Ishikawa (cell line): ENCODE measurements at regions not wholly inside any gene's neighbourhood (a gene's known extent, or its start where the extent isn't known, plus 50 kb on each side); places are given as distances from the start of the nearest gene placed in this dataset.

ENCODE experiments used
- CREB1 ChIP-seq: IDR thresholded peaks from 2 replicates; pipeline ENCODE4 v1.6.1; 2012; ENCODE audit warnings: low read depth
- EP300 ChIP-seq: IDR thresholded peaks from 2 replicates; pipeline ENCODE4 v1.6.1; 2012; ENCODE audit warnings: borderline replicate concordance
- TAF1 ChIP-seq: IDR thresholded peaks from 2 replicates; pipeline ENCODE4 v1.6.1; 2012; ENCODE audit warnings: low read depth, mild to moderate bottlenecking
- TCF12 ChIP-seq: IDR thresholded peaks from 2 replicates; pipeline ENCODE4 v1.6.1; 2012; ENCODE audit warnings: low read depth
- USF1 ChIP-seq: IDR thresholded peaks from 2 replicates; pipeline ENCODE4 v1.6.1; 2012

GRCh38 chr5:143600396-143601075, 197.1 kb upstream of the NR3C1 start:
- TF ChIP-seq TAF1 = no peak
- no peak for TF ChIP-seq USF1
- no peak for TF ChIP-seq EP300
- no peak for TF ChIP-seq TCF12
- no peak for TF ChIP-seq CREB1
